ENCODE measurements at regions not wholly inside any gene's neighbourhood (a gene's known extent, or its start where the extent isn't known, plus 50 kb on each side); places are given as distances from the start of the nearest gene placed in this dataset.

DNA sequence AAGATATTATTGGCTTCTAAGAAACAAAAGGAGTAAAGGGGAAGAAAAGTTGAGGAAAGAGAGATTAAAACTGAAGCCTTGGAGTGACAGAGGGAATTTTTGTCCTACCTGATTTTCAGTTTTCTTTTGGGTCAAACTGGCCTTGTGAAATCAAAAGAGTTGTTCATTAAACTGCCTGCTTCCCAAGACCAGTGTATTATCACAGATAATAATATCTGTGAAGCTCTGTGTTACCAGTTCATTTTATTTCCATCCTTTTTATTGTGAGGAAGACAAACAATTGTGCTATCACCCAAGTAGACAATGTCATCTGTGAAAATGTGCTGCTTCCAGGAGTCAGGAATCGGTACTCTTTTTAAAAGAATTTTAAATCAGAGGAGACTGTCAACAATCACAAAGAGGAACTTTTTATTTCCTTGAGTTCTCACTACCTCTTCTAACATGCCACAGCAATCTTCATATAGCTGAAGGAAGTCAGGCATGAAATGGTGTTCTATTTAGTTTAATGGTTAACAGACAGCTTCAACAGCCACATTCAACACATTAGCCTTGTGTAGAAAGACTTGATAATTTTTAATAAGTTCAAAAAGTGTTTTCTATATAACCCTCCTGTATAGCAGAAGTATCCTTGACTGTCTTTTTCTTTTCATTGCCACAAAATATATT, 554.8 kb downstream of the PIK3C3 start:
- TF ChIP-seq, protein P1, sequence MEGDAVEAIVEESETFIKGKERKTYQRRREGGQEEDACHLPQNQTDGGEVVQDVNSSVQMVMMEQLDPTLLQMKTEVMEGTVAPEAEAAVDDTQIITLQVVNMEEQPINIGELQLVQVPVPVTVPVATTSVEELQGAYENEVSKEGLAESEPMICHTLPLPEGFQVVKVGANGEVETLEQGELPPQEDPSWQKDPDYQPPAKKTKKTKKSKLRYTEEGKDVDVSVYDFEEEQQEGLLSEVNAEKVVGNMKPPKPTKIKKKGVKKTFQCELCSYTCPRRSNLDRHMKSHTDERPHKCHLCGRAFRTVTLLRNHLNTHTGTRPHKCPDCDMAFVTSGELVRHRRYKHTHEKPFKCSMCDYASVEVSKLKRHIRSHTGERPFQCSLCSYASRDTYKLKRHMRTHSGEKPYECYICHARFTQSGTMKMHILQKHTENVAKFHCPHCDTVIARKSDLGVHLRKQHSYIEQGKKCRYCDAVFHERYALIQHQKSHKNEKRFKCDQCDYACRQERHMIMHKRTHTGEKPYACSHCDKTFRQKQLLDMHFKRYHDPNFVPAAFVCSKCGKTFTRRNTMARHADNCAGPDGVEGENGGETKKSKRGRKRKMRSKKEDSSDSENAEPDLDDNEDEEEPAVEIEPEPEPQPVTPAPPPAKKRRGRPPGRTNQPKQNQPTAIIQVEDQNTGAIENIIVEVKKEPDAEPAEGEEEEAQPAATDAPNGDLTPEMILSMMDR (IDR thresholded peaks at IDR 0.05), result no peak
- no peak for TF ChIP-seq POLR2A (IDR thresholded peaks at IDR 0.05)
